ENCODE measurements at regions not wholly inside any gene's neighbourhood (a gene's known extent, or its start where the extent isn't known, plus 50 kb on each side); places are given as distances from the start of the nearest gene placed in this dataset.

- H3K9me3 ChIP-seq = no peaks in the 10 kb centered on the region
- ATAC-seq = no peak
- peaks cover 28 to 75% of the 10 kb centered on the region in 2 donors for H3K4me1 ChIP-seq
- DNase-seq = no peak
- no peak for TF ChIP-seq CTCF (IDR thresholded peaks at IDR 0.05)
- peaks cover 0 to 5% of the 10 kb centered on the region in 2 donors for H3K27me3 ChIP-seq
- no peaks in the 10 kb centered on the region for H3K36me3 ChIP-seq
- intact Hi-C loops (cut with DNase I) = loop anchor here in 1 of 2 donors (10.0 kb wide), 1 partner anchor 263 kb away; the partner anchor contains the start of gene ZFP36L2
- no peak overlapping the region for H3K4me3 ChIP-seq
- peak overlapping the region in 1 of 2 donors; percentile 74 for H3K27ac ChIP-seq
Measured at GRCh38 chr2:42961961-42962360, 169.6 kb upstream of the HAAO start.

DNA sequence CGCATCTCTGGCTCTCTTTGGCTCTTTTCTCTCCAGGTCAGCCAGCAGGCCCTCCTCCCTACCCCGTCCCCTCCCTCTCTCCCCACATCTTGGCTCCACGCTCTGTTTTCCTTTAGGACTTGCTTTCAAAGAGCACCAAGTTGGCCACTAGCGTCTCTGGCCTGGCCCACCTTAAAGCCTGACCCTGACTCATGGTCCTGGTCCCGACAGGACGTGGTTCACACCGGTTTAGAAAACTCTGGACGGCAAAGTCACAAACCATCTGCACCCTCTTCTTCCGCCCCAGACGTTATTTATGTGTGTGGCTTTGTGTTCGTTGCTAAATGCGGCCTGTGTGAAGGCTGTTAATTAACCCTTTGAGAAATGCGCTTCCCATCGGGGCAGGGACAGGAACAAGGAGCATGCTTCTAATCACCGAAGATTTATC is 169.0 kb upstream of the HAAO start:
- Histone ChIP-seq H3K27me3 (peaks cover 0 to 5% of the 10 kb centered on the region in 2 donors), H3K4me1 (peaks cover 28 to 75% of the 10 kb centered on the region in 2 donors), H3K9me3 (no peaks in the 10 kb centered on the region), H3K36me3 (no peaks in the 10 kb centered on the region), H3K4me3 (no peak overlapping the region), H3K27ac (peak overlapping the region in 1 of 2 donors; percentile 74)
- TF ChIP-seq CTCF (IDR thresholded peaks at IDR 0.05) = no peak
- intact Hi-C loops (cut with DNase I) = loop anchor here in 1 of 2 donors (10.0 kb wide), 1 partner anchor 263 kb away; the partner anchor contains the start of gene ZFP36L2
- ATAC-seq (peak; percentile 34), DNase-seq (peak in 1 of 4 donors; percentile 67)

DNA sequence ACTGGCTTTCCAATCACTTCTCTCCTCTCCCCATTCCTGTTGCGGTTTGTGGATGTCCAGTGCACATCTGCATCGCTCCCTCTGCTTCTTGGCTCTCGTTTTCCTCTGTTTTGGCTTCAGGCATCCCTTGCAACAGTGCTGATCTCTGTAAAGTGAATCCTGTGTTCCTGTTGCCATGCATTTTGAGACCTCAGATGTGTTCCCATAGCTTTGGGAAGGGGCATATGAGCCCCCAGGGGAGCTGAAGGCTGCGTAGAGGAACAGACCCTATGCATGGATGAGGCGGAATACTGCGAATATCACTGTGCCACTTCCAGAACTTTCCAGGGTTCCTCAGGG is 168.4 kb upstream of the HAAO start:
- no peaks in the 10 kb centered on the region for H3K36me3 ChIP-seq
- peaks cover 28 to 75% of the 10 kb centered on the region in 2 donors for H3K4me1 ChIP-seq
- H3K27ac ChIP-seq = peak overlapping the region in 1 of 2 donors; percentile 74
- TF ChIP-seq CTCF (IDR thresholded peaks at IDR 0.05) = no peak
- no peaks in the 10 kb centered on the region for H3K9me3 ChIP-seq
- no peak for DNase-seq
- peak; percentile 16 for ATAC-seq
- intact Hi-C loops (cut with DNase I) = loop anchor here in 1 of 2 donors (10.0 kb wide), 1 partner anchor 264 kb away; the partner anchor contains the start of gene ZFP36L2
- H3K4me3 ChIP-seq = no peak overlapping the region
- H3K27me3 ChIP-seq = peaks cover 0 to 5% of the 10 kb centered on the region in 2 donors

GRCh38 chr2:42960002-42960841 is 167.8 kb upstream of the HAAO start:
- H3K4me1 ChIP-seq = peaks cover 28 to 72% of the 10 kb centered on the region in 2 donors
- intact Hi-C loops (cut with DNase I) = loop anchor here in 1 of 2 donors (10.0 kb wide), 1 partner anchor 265 kb away; the partner anchor contains the start of gene ZFP36L2
- H3K27me3 ChIP-seq = peaks cover 0 to 5% of the 10 kb centered on the region in 2 donors
- peak overlapping the region; percentile 2 to 74 for H3K27ac ChIP-seq
- no peak for DNase-seq
- ATAC-seq = no peak
- H3K36me3 ChIP-seq = no peaks in the 10 kb centered on the region
- H3K9me3 ChIP-seq = no peaks in the 10 kb centered on the region
- TF ChIP-seq CTCF (IDR thresholded peaks at IDR 0.05) = no peak
- H3K4me3 ChIP-seq = no peak overlapping the region
